Fibroblast of upper back skin (primary cell): ENCODE measurements at regions not wholly inside any gene's neighbourhood (a gene's known extent, or its start where the extent isn't known, plus 50 kb on each side); places are given as distances from the start of the nearest gene placed in this dataset.
A peak's percentile ranks its signal among the peaks of the same experiment; 100 is the strongest.
"Not testable (repeated sequence)": the region's sequence is repeated elsewhere in the genome, so short reads cannot be mapped to it uniquely, and the experiment has no call there.

Source experiments
- DNase-seq: peaks from one replicate; pipeline ENCODE4 v3.0.0-alpha.2; 2013

GRCh38 chr3:174462916-174463315, 396.2 kb upstream of the NAALADL2 start:
- DNase-seq, result no peak

- DNase-seq, result no peak
Measured at GRCh38 chr3:174465177-174465576, 394.0 kb upstream of the NAALADL2 start.

- DNase-seq, result no peak
Measured at GRCh38 chr3:174466471-174467054, 392.6 kb upstream of the NAALADL2 start.

GRCh38 chr3:174477491-174477890, 381.6 kb upstream of the NAALADL2 start:
- no peak for DNase-seq

GRCh38 chr3:174480767-174481166, 378.4 kb upstream of the NAALADL2 start:
- DNase-seq, result no peak

- DNase-seq, result no peak
Measured at GRCh38 chr3:174482541-174482940, 376.6 kb upstream of the NAALADL2 start.

- DNase-seq, result no peak
Measured at GRCh38 chr3:174483254-174483653, 375.9 kb upstream of the NAALADL2 start.

- DNase-seq, result not testable (repeated sequence)
Measured at GRCh38 chr3:174483856-174484255, 375.3 kb upstream of the NAALADL2 start.

GRCh38 chr3:174488527-174488926, 370.6 kb upstream of the NAALADL2 start:
- peak; percentile 55 for DNase-seq

- DNase-seq, result peak; percentile 79
Measured at GRCh38 chr3:174495311-174495710, 363.8 kb upstream of the NAALADL2 start.

- DNase-seq, result peak; percentile 19
Measured at GRCh38 chr3:174495928-174496327, 363.2 kb upstream of the NAALADL2 start.

GRCh38 chr3:174498638-174499037, 360.5 kb upstream of the NAALADL2 start:
- DNase-seq, result peak; percentile 57

- no peak for DNase-seq
Measured at GRCh38 chr3:174505266-174505665, 353.9 kb upstream of the NAALADL2 start.

GRCh38 chr3:174524203-174524602, 334.9 kb upstream of the NAALADL2 start:
- DNase-seq, result no peak

GRCh38 chr3:174529298-174529697, 329.8 kb upstream of the NAALADL2 start:
- DNase-seq, result no peak

- no peak for DNase-seq
Measured at GRCh38 chr3:174531262-174531982, 327.7 kb upstream of the NAALADL2 start.

- no peak for DNase-seq
Measured at GRCh38 chr3:174532216-174532615, 326.9 kb upstream of the NAALADL2 start.

- DNase-seq, result no peak
Measured at GRCh38 chr3:174532776-174533175, 326.4 kb upstream of the NAALADL2 start.

- DNase-seq, result peak; percentile 85
Measured at GRCh38 chr3:174533286-174533685, 325.8 kb upstream of the NAALADL2 start.

- DNase-seq, result no peak
Measured at GRCh38 chr3:174536319-174536718, 322.8 kb upstream of the NAALADL2 start.

- DNase-seq, result peak; percentile 35
Measured at GRCh38 chr3:174538151-174538550, 321.0 kb upstream of the NAALADL2 start.

- DNase-seq, result no peak
Measured at GRCh38 chr3:174540116-174540908, 318.8 kb upstream of the NAALADL2 start.

GRCh38 chr3:174541708-174542315, 317.3 kb upstream of the NAALADL2 start:
- DNase-seq, result peak; percentile 47
